DMS 273 treated with DMSO at 0.1 percent for 48 hours (cell line): ENCODE measurements at regions not wholly inside any gene's neighbourhood (a gene's known extent, or its start where the extent isn't known, plus 50 kb on each side); places are given as distances from the start of the nearest gene placed in this dataset.
A peak's percentile ranks its signal among the peaks of the same experiment; 100 is the strongest.
"Not testable (repeated sequence)": the region's sequence is repeated elsewhere in the genome, so short reads cannot be mapped to it uniquely, and the experiment has no call there.

ENCODE experiments used
- DNase-seq: peaks from one replicate; lab custom pipeline; 2025; lab: John Stamatoyannopoulos, UW

GRCh38 chr5:174982485-174982884 is 258.1 kb downstream of the MSX2 start:
- DNase-seq, result no peak

GRCh38 chr5:174981416-174981815 is 257.0 kb downstream of the MSX2 start:
- no peak for DNase-seq

- DNase-seq, result no peak
Measured at GRCh38 chr5:174980952-174981351, 256.6 kb downstream of the MSX2 start.

- no peak for DNase-seq
Measured at GRCh38 chr5:174972291-174972690, 247.9 kb downstream of the MSX2 start.

GRCh38 chr5:174971210-174971609 is 246.8 kb downstream of the MSX2 start:
- peak; percentile 15 for DNase-seq

- no peak for DNase-seq
Measured at GRCh38 chr5:174970502-174970901, 246.1 kb downstream of the MSX2 start.

GRCh38 chr5:174953871-174954270 is 229.5 kb downstream of the MSX2 start:
- no peak for DNase-seq

GRCh38 chr5:174951151-174951780 is 226.9 kb downstream of the MSX2 start:
- DNase-seq, result peak; percentile 29

- no peak for DNase-seq
Measured at GRCh38 chr5:174947548-174947947, 223.2 kb downstream of the MSX2 start.

GRCh38 chr5:174945853-174946252 is 221.5 kb downstream of the MSX2 start:
- DNase-seq, result no peak

GRCh38 chr5:174943785-174944184 is 219.4 kb downstream of the MSX2 start:
- no peak for DNase-seq

GRCh38 chr5:174943002-174943401 is 218.6 kb downstream of the MSX2 start:
- not testable (repeated sequence) for DNase-seq

GRCh38 chr5:174937201-174938123 is 213.1 kb downstream of the MSX2 start:
- DNase-seq, result no peak

GRCh38 chr5:174935854-174936474 is 211.6 kb downstream of the MSX2 start:
- no peak for DNase-seq

GRCh38 chr5:174931033-174931432 is 206.7 kb downstream of the MSX2 start:
- DNase-seq, result not testable (repeated sequence)

GRCh38 chr5:174925586-174925985 is 201.2 kb downstream of the MSX2 start:
- DNase-seq, result no peak

GRCh38 chr5:174922955-174923354 is 198.6 kb downstream of the MSX2 start:
- no peak for DNase-seq

GRCh38 chr5:174920906-174921550 is 196.6 kb downstream of the MSX2 start:
- DNase-seq, result no peak

GRCh38 chr5:174919351-174919750 is 195.0 kb downstream of the MSX2 start:
- no peak for DNase-seq

GRCh38 chr5:174918655-174919054 is 194.3 kb downstream of the MSX2 start:
- DNase-seq, result no peak

- DNase-seq, result no peak
Measured at GRCh38 chr5:174917976-174918554, 193.7 kb downstream of the MSX2 start.

GRCh38 chr5:174917435-174917834 is 193.1 kb downstream of the MSX2 start:
- not testable (repeated sequence) for DNase-seq
